Fibroblast of pulmonary artery (primary cell): ENCODE measurements at regions not wholly inside any gene's neighbourhood (a gene's known extent, or its start where the extent isn't known, plus 50 kb on each side); places are given as distances from the start of the nearest gene placed in this dataset.

Experiments
- DNase-seq: peaks from one replicate; pipeline ENCODE4 v3.0.0-alpha.2; 2010; ENCODE audit warnings: low read depth
- H3K4me3 ChIP-seq: replicated peaks from 2 replicates; pipeline ENCODE4 v1.5.1; 2011; ENCODE audit warnings: low read depth, mild to moderate bottlenecking, control low read depth, low read length, moderate library complexity
- TF ChIP-seq, protein P1 (sequence below): IDR thresholded peaks from 2 replicates; pipeline ENCODE4 v1.5.1; 2011; ENCODE audit warnings: mild to moderate bottlenecking, control low read depth, low read length, inconsistent platforms; ENCODE audit errors: missing control alignments

DNA sequence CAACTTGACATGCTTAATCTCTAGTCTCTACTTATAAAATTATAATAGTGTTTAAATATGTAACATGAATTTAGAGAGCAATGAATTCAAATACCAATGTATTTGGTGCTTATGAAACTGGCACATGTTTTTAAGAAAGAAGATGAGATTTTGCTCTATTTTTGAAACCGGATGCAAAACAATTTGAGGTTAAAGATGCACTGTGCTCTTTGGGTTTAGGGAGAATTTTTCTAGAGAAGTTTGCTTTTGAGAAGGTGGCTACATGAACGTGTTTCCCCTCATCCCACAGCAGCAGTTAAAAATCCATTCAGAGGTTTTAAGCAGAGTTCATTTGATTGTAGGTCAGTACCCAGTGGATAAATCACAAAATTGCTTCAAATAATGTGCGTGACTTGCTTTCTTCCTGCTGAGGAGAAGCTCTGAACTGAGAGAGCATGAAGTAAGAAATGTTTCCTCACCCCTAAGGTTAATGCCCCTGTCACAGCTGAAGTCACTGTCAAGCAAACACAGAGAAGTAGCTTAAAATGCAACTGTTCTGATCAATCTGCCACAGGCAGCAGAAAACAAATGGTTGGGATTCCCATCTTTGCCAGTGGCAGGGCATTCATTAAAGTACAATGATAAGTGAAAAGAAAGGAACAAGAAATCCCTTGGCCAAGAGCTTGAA lies 241.9 kb upstream of the SYT1 start:
- no peak overlapping the region for H3K4me3 ChIP-seq
- TF ChIP-seq, protein P1, sequence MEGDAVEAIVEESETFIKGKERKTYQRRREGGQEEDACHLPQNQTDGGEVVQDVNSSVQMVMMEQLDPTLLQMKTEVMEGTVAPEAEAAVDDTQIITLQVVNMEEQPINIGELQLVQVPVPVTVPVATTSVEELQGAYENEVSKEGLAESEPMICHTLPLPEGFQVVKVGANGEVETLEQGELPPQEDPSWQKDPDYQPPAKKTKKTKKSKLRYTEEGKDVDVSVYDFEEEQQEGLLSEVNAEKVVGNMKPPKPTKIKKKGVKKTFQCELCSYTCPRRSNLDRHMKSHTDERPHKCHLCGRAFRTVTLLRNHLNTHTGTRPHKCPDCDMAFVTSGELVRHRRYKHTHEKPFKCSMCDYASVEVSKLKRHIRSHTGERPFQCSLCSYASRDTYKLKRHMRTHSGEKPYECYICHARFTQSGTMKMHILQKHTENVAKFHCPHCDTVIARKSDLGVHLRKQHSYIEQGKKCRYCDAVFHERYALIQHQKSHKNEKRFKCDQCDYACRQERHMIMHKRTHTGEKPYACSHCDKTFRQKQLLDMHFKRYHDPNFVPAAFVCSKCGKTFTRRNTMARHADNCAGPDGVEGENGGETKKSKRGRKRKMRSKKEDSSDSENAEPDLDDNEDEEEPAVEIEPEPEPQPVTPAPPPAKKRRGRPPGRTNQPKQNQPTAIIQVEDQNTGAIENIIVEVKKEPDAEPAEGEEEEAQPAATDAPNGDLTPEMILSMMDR = no peak
- no peak for DNase-seq

DNA sequence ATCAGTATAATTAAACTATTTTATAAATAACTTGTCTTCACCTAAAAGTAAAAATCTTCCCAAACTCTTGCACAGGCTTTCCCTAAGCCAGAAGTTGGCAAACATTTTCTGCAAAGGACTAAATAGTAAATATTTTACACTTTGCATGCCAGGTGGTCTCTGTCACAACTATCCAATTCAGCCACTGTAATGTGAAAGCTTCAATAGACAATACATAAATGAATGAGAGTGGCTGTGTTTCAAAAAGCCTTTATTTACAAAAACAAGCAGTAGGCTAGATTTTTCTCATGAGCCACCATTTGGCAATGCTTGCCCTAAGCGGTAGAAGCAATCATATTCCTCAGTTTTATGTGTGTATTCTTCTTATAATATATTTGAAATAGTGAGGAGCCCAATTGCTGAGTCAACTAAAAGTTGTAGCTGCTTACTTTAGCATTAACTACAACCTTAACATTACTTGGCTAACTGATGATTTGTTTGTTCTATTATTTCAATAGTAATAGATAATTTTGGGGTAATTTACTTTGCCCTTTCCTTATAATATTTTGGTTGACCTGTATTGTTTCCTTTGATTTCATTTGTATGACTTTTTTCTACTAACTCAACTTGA lies 236.0 kb upstream of the SYT1 start:
- no peak for DNase-seq
- H3K4me3 ChIP-seq = no peak overlapping the region
- TF ChIP-seq, protein P1 = no peak

DNA sequence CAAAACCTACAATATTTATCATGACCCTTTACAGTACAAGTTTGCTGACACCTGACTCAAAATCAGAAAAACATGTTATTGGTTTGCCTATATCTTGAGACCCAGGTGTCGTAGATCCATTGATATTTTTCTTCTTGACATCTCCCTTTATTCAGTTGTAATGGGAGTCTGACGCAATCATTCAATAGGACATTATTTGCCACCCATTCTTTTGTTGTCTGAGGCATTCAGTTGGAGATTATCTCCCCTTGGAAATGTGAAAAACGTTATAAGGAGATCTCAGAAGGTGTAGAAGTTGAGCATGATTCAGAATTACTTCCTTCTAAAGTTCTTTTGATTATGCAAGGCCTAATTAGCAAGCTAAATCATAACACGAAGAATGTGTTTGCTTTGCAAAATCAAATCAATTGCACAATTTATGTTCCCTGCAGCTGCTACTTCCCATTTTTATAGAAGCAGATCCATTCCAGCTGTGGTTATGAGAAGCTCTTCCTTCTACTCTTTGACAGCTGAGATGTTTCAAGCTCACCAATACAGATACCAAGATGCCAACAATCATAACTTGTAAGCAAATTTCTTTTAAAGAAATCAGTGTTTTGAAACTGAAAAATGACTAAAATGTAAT lies 228.2 kb upstream of the SYT1 start:
- TF ChIP-seq, protein P1 = no peak
- H3K4me3 ChIP-seq = no peak overlapping the region
- peak; percentile 58 for DNase-seq

DNA sequence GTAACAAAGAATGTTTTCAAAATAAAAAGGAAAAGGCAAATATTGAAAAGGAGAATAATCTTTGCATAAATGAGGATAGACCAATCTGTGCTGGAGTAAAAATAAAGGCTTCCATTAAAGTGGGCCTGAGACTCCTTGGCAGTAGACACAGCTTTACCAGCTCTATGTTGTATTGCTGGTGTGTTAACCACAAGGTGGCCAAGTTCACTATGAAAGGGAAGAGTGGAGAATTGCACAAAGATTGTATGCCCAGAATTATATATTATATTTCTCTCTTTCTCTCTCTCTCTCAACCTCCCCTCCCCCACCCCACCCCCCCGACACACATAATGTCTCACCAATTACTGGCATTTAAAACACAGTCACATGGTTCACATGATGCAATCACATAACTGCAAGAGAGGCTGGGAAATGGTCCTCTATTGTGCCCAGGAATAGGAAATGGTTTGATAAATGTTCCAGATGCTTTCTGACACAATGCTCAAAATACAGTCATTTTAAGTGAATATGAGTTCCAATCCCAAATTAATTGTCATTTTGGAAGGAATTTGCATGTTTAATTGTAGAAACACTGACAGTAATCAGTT lies 222.6 kb upstream of the SYT1 start:
- DNase-seq = peak; percentile 74
- H3K4me3 ChIP-seq = no peak overlapping the region
- TF ChIP-seq, protein P1 = peak; percentile 17

DNA sequence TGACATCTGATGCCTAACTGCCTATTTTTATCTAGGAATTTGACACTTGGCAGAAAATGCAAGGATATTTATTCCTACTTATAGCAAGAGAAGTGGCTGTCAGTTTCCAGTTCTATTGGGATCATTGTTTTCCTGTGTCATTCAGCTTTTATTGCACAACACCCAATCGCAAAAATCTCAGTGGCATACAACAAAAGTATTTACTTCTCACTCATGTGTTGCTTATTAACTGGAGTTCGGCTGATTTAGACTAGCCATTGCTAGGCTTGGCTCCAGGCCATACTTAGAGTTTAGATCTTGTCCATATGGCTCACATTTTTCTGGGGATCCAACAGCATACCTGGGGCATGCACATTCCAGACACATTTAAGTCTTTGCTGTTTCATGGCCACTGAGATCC lies 218.6 kb upstream of the SYT1 start:
- TF ChIP-seq, protein P1 = no peak
- no peak overlapping the region for H3K4me3 ChIP-seq
- DNase-seq = peak; percentile 20

DNA sequence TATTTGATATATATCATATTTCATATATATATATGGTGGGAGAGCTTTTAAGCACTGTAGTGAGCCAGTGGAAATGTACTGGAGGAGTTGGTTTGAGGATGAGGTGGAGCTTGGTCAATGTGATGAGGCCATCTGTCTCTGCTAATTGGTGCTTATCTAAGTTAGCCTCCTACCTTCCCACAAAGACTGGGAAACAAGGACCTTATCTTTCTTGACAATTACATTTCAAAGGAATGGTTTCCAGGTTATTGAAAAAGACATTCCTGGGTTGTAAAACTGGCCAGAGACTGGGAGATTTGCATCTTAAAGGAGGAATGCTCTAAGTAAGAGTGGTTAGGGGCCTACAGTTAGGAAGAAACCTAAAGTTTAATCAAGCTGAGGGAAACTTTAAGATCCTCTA lies 212.8 kb upstream of the SYT1 start:
- TF ChIP-seq, protein P1 = no peak
- H3K4me3 ChIP-seq = no peak overlapping the region
- no peak for DNase-seq
